K562 (cell line): ENCODE measurements at regions not wholly inside any gene's neighbourhood (a gene's known extent, or its start where the extent isn't known, plus 50 kb on each side); places are given as distances from the start of the nearest gene placed in this dataset.

ENCODE experiments used
- EZH2 ChIP-seq: IDR thresholded peaks from 2 replicates; pipeline ENCODE4 v1.6.1; 2012; ENCODE audit warnings: low read depth, mild to moderate bottlenecking, inconsistent platforms, low read length, borderline replicate concordance
- IRF1 ChIP-seq: sonication (generic); formaldehyde crosslinking; IDR thresholded peaks from 2 replicates; pipeline ENCODE4 v1.8.0; 2022; ENCODE audit warnings: missing genetic modification reagents, mild to moderate bottlenecking, borderline replicate concordance
- JUND ChIP-seq, 2 experiments: IDR thresholded peaks; 2 replicates in 1 of 2; 3 replicates in 1 of 2; pipeline ENCODE4 v1.6.1; 2011; ENCODE audit warnings: borderline replicate concordance in 2 of 2, low read depth in 2 of 2, low read length in 2 of 2, improper control_type of control experiment in 1 of 2, missing biosample characterization in 1 of 2, missing genetic modification characterization in 1 of 2, missing genetic modification reagents in 1 of 2
- NBN ChIP-seq: fragments of 450-650 bp; IDR thresholded peaks from 2 replicates; pipeline ENCODE4 v1.6.1; 2016; ENCODE audit warnings: low read depth, mild to moderate bottlenecking
- RAD21 ChIP-seq, 2 experiments: fragments of 250-450 bp in 1 of 2; fragments of 450-650 bp in 1 of 2; sonication (Bioruptor Pico) in 1 of 2; formaldehyde crosslinking in 1 of 2; IDR thresholded peaks in 1 of 2; conservative IDR thresholded peaks in 1 of 2; 2 replicates each; pipeline versions ENCODE4 v1.4.0 to v1.8.0; 2020 to 2022; ENCODE audit warnings: mild to moderate bottlenecking in 2 of 2, moderate library complexity in 1 of 2
- SIN3B ChIP-seq: fragments of 450-650 bp; IDR thresholded peaks from 2 replicates; pipeline ENCODE4 v1.6.1; 2017; ENCODE audit warnings: low read depth, mild to moderate bottlenecking, moderate library complexity
- SMAD1 ChIP-seq: fragments of 150-350 bp; IDR thresholded peaks from 2 replicates; pipeline ENCODE4 v1.6.1; 2014; ENCODE audit warnings: low read length, low read depth; ENCODE audit not compliant: partially characterized antibody
- WHSC1 ChIP-seq: IDR thresholded peaks from one replicate; pipeline ENCODE4 v1.6.1; 2012; ENCODE audit warnings: low read length, control low read depth, inconsistent platforms
- TF ChIP-seq, protein P1 (sequence below), 3 experiments: IDR thresholded peaks in 2 of 3; conservative IDR thresholded peaks in 1 of 3; 2 replicates each; pipeline ENCODE4 v1.5.1; 2011 to 2012; ENCODE audit warnings: low read length in 3 of 3, mild to moderate bottlenecking in 3 of 3, control low read depth in 2 of 3, improper control_type of control experiment in 1 of 3, inconsistent platforms in 1 of 3, low read depth in 1 of 3, mixed read lengths in 1 of 3, moderate library complexity in 1 of 3; ENCODE audit not compliant: insufficient read depth in 2 of 3

DNA sequence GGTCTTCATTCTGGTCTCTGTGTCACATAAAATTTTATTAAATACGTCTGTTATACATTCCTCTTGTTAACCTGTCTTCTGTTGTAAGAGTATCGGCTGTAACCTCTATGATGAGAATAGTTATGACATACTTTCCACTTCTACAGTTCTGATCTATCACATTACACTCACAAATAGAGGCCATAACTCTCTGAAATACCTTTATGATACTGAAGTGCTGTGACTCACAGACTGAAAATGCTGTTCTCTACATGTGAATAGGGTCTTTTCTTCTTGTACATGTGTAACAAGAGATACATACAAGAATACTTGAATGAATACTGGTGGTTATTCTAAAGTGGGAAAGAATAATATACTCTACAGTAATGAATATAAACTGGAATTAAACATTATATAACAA is 1047.6 kb downstream of the TECRL start:
- TF ChIP-seq JUND (IDR thresholded peaks at IDR 0.05; ENCODE audit: borderline replicate concordance, low read depth, low read length) (no peak), JUND (tag; IDR thresholded peaks at IDR 0.05; ENCODE audit: borderline replicate concordance, low read depth, low read length) (no peak), WHSC1 (no peak), NBN (no peak), SIN3B (no peak), RAD21 (CRISPR knock-in tag; conservative IDR thresholded peaks at IDR 0.05 in 1 of 2, IDR thresholded peaks at IDR 0.05 in 1 of 2) (no peak), EZH2 (no peak), SMAD1 (no peak), IRF1 (no peak)
- TF ChIP-seq, protein P1, sequence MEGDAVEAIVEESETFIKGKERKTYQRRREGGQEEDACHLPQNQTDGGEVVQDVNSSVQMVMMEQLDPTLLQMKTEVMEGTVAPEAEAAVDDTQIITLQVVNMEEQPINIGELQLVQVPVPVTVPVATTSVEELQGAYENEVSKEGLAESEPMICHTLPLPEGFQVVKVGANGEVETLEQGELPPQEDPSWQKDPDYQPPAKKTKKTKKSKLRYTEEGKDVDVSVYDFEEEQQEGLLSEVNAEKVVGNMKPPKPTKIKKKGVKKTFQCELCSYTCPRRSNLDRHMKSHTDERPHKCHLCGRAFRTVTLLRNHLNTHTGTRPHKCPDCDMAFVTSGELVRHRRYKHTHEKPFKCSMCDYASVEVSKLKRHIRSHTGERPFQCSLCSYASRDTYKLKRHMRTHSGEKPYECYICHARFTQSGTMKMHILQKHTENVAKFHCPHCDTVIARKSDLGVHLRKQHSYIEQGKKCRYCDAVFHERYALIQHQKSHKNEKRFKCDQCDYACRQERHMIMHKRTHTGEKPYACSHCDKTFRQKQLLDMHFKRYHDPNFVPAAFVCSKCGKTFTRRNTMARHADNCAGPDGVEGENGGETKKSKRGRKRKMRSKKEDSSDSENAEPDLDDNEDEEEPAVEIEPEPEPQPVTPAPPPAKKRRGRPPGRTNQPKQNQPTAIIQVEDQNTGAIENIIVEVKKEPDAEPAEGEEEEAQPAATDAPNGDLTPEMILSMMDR (IDR thresholded peaks at IDR 0.05 in 2 of 3, conservative IDR thresholded peaks at IDR 0.05 in 1 of 3; ENCODE audit: insufficient read depth in 2 of 3, low read depth in 1 of 3, low read length in 3 of 3) = no peak
